DMS53 (cell line): ENCODE measurements at regions not wholly inside any gene's neighbourhood (a gene's known extent, or its start where the extent isn't known, plus 50 kb on each side); places are given as distances from the start of the nearest gene placed in this dataset.
"Not testable (repeated sequence)": the region's sequence is repeated elsewhere in the genome, so short reads cannot be mapped to it uniquely, and the experiment has no call there.

Source experiments
- DNase-seq: peaks from one replicate; lab custom pipeline; 2025; lab: John Stamatoyannopoulos, UW

GRCh38 chr14:71741241-71741640 is 191.0 kb upstream of the RGS6 start:
- DNase-seq = no peak

GRCh38 chr14:71742485-71742884 is 189.7 kb upstream of the RGS6 start:
- no peak for DNase-seq

DNA sequence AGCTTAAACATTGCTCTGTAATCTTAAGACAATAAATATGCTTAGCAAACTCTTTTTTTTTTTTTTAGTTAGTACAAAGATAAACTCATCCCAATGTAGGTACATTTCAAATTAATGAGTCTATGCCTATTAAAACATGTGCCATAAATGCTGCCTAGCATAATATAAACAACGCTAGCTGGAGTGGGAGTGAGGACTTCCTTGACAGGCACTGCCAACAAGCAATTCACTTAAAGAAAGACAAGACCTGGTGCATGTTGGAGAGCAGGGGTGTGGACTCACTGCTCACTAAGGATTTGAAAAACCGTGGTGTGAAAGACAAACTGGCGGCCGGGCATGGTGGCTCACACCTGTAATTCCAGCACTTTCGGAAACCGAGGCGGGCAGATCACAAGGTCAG is 187.2 kb upstream of the RGS6 start:
- DNase-seq = no peak

- DNase-seq = no peak
Measured at GRCh38 chr14:71748196-71748595, 184.0 kb upstream of the RGS6 start.

DNA sequence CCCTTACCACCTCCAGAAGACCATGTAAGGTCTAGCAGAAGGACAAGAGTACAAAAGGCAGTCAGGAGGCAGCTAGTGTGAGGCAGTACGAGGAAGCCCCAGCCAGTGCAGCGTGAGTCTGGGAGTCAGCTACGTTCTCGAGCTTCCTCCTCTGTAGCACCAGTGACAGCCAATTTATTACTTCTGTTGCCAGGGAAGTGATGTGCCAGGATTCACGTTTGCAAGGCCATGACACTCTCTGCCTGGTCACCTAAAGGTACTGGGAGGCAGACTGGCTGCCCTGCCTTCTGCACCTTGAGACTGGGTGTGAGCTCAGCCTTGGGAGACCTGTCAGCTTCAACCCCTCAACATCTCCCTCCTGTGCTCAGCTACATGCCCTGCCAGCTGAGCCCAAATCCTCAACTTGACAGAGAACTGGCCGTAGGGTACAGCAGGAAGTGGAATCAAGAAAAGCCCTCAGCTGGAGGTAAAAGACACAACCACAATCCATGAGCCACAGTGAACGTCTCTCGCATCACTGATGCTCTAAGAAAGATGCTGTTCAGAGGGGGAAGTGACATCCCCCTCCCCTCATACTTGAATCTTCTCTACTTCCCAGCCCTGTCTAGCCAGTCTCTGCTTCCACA is 182.5 kb upstream of the RGS6 start:
- no peak for DNase-seq

- no peak for DNase-seq
Measured at GRCh38 chr14:71751264-71751663, 181.0 kb upstream of the RGS6 start.

GRCh38 chr14:71752111-71752738 is 180.0 kb upstream of the RGS6 start:
- DNase-seq = no peak

- peak; percentile 77 for DNase-seq
Measured at GRCh38 chr14:71753126-71753830, 179.0 kb upstream of the RGS6 start.

GRCh38 chr14:71753976-71754375 is 178.3 kb upstream of the RGS6 start:
- DNase-seq = no peak

GRCh38 chr14:71754422-71755095 is 177.7 kb upstream of the RGS6 start:
- DNase-seq = no peak

DNA sequence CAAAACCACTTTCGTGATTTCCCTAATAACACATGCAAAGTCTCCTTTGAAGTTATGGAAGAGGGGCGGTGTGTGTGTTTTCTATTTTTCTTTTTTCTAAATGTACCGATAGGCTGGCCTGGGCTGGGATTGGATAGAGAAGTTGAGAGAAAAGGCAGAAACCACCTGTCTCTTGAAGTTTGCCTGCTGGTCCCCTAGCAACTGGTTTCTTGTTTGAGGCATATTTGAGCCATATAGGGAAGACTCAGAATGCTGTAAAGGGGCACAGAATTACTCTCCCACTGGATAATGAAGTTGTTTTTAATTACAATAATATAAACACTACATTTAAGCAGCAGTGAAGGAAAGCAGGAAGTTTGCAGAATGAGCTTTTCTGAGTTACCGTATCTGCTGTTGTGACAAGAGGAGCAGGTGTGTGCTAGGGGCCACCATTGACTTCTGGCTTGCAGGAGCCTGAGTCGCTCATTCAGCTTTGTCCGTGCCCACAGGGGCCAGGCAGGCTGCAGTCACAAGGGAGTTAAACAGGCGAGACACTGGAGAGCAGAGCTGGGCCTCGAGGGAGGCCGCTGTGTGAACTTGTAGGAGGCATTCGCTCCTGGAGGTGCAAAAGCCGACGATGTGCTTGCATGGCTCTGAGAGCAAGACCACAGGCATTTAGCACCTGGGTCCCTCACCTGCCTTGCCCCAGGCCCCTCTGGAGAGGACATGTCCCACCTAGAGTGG is 173.8 kb upstream of the RGS6 start:
- peak; percentile 43 for DNase-seq

DNA sequence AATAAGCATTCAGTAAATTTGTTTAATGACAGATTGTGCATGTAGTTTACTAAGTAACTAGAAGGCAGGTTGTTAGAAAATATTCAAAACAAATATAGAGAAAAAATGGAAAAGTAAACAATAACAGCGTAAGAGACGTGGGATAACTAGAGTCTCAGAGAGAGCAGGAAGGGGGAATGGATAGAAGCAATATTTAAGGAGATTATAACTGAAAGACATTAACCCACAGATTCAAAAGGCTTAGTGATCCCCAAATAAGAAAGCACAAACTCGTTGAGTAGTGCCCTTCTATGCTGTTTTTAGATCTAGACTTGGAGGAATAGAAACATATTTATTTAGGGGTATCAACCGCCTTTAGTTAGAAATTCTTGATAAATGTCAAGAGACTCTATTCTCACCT is 169.7 kb upstream of the RGS6 start:
- no peak for DNase-seq

GRCh38 chr14:71764701-71765382 is 167.4 kb upstream of the RGS6 start:
- DNase-seq = no peak

GRCh38 chr14:71765505-71765904 is 166.7 kb upstream of the RGS6 start:
- DNase-seq = no peak

DNA sequence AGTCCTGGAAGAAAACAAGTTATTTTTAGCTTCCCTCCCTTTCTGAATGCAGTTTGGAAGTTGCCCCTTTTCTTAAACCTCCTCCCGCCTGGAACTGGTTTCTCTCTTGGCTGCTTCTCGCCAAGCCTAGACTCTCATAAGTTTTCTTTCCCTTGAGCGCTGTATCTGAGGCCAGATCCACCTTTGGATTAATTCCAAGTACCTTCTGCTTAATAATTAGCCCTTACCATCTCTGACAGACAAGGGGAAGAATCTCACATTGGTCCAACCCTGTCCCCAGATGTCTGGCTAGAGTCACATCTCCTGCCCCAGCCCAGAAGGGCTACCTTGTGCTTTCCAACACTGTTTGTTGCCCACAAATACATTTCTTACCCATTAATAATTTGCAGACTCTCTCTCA is 161.8 kb upstream of the RGS6 start:
- no peak for DNase-seq

DNA sequence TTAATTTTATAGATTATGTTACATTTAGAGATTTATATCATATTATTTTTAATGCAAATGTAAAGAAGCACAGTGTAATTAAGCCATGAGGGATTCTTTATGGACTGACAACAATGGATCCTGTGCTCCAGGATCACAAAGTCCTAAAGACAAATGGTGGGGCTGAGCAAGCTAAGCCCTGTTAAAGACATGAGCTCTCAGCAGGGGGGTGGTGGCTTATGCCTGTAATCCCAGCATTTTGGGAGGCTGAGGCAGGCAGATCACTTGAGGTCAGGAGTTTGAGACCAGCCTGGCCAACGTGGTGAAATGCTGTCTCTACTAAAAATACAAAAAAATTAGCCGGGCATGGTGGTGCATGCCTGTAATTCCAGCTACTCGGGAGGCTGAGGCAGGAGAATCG is 160.8 kb upstream of the RGS6 start:
- not testable (repeated sequence) for DNase-seq

DNA sequence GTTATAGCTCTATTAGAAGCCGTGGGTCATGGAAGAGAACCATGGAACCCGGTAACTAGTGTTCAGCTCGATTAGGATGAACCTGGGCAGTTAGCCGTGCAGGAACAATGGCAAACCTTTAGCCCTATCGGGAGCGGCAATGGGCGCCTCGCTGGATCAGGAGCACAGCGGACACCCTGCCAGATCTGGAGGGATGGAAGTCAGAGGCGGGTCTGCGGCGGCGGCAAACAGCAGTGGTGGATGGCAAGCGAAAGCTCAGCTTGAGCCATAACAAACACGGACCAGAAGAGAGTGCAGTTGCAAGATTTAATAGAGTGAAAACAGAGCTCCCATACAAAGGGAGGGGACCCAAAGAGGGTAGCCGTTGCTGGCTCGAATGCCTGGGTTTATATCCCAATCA is 160.2 kb upstream of the RGS6 start:
- DNase-seq = not testable (repeated sequence)

DNA sequence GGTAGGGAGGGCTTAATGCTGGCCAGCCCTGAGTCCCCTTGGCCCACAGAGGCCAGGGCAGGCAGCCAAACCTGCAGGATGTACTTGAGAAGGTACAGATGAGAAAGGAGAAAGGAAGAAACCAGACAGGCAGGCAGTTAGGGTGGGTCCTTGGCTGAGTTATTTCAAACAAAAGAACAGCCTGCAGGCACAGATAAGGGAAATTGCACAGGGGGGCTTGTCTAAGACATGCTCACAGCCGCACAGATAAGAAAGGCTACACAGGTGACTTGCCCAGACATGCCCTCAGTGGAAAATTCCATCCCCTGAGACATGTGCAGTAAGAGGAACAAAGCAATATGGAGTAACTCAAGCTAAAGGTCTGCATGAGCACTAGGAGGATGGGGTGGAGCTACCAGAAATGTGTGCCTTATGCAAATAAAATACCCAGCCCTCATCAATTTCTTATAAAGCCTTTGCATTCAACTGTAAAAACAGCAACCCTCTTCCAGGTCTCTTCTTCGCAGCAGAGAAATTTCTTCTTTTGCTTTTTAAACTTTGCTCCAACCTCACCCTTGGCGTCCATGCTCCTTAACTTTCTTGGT is 158.2 kb upstream of the RGS6 start:
- no peak for DNase-seq

GRCh38 chr14:71776471-71777360 is 155.5 kb upstream of the RGS6 start:
- DNase-seq = no peak

- no peak for DNase-seq
Measured at GRCh38 chr14:71780075-71780474, 152.2 kb upstream of the RGS6 start.
